Ovary (tissue), 3 donors: ENCODE measurements at regions not wholly inside any gene's neighbourhood (a gene's known extent, or its start where the extent isn't known, plus 50 kb on each side); places are given as distances from the start of the nearest gene placed in this dataset.

Experiments
- POLR2A ChIP-seq: fragments of 450-650 bp; IDR thresholded peaks from one replicate; pipeline ENCODE4 v1.6.1; 2017; ENCODE audit warnings: antibody characterized with exemption, mild to moderate bottlenecking, moderate library complexity
- TF ChIP-seq, protein P1 (sequence below), 3 donors: fragments of 450-650 bp in 2 of 3; fragments of 200-600 bp in 1 of 3; IDR thresholded peaks; one replicate each; pipeline versions ENCODE4 v1.5.1 to v1.8.0; 2016 to 2022; ENCODE audit warnings: antibody characterized with exemption in 3 of 3, mild to moderate bottlenecking in 1 of 3
- donor health status: DM: no; HTN: no; CAD: no.

DNA sequence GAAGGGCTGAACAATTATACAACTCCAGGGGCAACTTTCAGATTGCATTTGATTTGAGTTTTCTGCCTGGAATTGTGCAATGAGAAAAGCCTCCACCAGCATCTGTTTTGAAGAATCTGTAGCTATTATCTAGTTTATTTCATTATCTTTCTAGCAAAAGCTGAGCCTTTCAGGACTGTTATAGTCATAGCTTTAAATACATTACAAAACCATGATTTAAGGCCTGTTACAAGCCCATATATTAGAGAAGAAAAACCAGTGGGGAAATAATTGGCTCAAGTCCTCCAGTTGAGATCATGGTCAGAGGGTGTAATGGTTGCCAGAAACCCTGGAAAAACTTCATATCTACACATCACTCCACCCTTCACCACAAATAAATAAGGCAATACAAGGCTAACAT, 676.2 kb downstream of the HDGFL1 start:
- TF ChIP-seq, protein P1, sequence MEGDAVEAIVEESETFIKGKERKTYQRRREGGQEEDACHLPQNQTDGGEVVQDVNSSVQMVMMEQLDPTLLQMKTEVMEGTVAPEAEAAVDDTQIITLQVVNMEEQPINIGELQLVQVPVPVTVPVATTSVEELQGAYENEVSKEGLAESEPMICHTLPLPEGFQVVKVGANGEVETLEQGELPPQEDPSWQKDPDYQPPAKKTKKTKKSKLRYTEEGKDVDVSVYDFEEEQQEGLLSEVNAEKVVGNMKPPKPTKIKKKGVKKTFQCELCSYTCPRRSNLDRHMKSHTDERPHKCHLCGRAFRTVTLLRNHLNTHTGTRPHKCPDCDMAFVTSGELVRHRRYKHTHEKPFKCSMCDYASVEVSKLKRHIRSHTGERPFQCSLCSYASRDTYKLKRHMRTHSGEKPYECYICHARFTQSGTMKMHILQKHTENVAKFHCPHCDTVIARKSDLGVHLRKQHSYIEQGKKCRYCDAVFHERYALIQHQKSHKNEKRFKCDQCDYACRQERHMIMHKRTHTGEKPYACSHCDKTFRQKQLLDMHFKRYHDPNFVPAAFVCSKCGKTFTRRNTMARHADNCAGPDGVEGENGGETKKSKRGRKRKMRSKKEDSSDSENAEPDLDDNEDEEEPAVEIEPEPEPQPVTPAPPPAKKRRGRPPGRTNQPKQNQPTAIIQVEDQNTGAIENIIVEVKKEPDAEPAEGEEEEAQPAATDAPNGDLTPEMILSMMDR (IDR thresholded peaks at IDR 0.05): no peak
- TF ChIP-seq POLR2A: no peak
